ENCODE measurements at regions not wholly inside any gene's neighbourhood (a gene's known extent, or its start where the extent isn't known, plus 50 kb on each side); places are given as distances from the start of the nearest gene placed in this dataset.

- H3K36me3 ChIP-seq (ENCODE audit: control insufficient read depth, insufficient read depth, low read length): no peaks in the 10 kb centered on the region
- POLR2A ChIA-PET: no interaction called here
- CTCF ChIA-PET: interaction anchor here (0.6 to 1.6 kb wide), 3 partner anchors 18 to 628 kb away, joined by 3 to 4 read pairs (median 3); no protein-coding TSS in a partner anchor
- TF ChIP-seq CTCF (IDR thresholded peaks at IDR 0.05; ENCODE audit: insufficient read depth, low read depth, low read length): peak; percentile 43
- no peak for DNase-seq (ENCODE audit: low read depth)
- H3K27me3 ChIP-seq (ENCODE audit: control insufficient read depth, insufficient read depth, low read length): peaks cover 4% of the 10 kb centered on the region
- no peak overlapping the region for H3K4me3 ChIP-seq (ENCODE audit: low read depth, low read length)
Measured at GRCh38 chr2:163471947-163472346, 263.9 kb downstream of the FIGN start.

GRCh38 chr2:163469561-163469962 lies 266.2 kb downstream of the FIGN start:
- DNase-seq (ENCODE audit: low read depth): peak; percentile 11
- CTCF ChIA-PET: interaction anchor here (1.0 to 2.0 kb wide), 2 partner anchors 286 to 592 kb away, joined by 3 to 5 read pairs; no protein-coding TSS in a partner anchor
- no peak for TF ChIP-seq CTCF (IDR thresholded peaks at IDR 0.05; ENCODE audit: insufficient read depth, low read depth, low read length)
- peaks cover 14% of the 10 kb centered on the region for H3K27me3 ChIP-seq (ENCODE audit: control insufficient read depth, insufficient read depth, low read length)
- no peak overlapping the region for H3K4me3 ChIP-seq (ENCODE audit: low read depth, low read length)
- POLR2A ChIA-PET: no interaction called here
- no peaks in the 10 kb centered on the region for H3K36me3 ChIP-seq (ENCODE audit: control insufficient read depth, insufficient read depth, low read length)

GRCh38 chr2:163467251-163467630 lies 268.6 kb downstream of the FIGN start:
- ChIA-PET CTCF (no interaction called here), POLR2A (no interaction called here)
- no peaks in the 10 kb centered on the region for H3K36me3 ChIP-seq (ENCODE audit: control insufficient read depth, insufficient read depth, low read length)
- DNase-seq (ENCODE audit: low read depth): no peak
- H3K4me3 ChIP-seq (ENCODE audit: low read depth, low read length): no peak overlapping the region
- TF ChIP-seq CTCF (IDR thresholded peaks at IDR 0.05; ENCODE audit: insufficient read depth, low read depth, low read length): no peak
- peaks cover 14% of the 10 kb centered on the region for H3K27me3 ChIP-seq (ENCODE audit: control insufficient read depth, insufficient read depth, low read length)

GRCh38 chr2:163466331-163467250 lies 269.2 kb downstream of the FIGN start:
- Histone ChIP-seq H3K4me3 (ENCODE audit: low read depth, low read length) (no peak overlapping the region), H3K27me3 (ENCODE audit: control insufficient read depth, insufficient read depth, low read length) (peaks cover 14% of the 10 kb centered on the region), H3K36me3 (ENCODE audit: control insufficient read depth, insufficient read depth, low read length) (no peaks in the 10 kb centered on the region)
- TF ChIP-seq CTCF (IDR thresholded peaks at IDR 0.05; ENCODE audit: insufficient read depth, low read depth, low read length): no peak
- ChIA-PET POLR2A (no interaction called here), CTCF (interaction anchor here (1.0 kb wide), 1 partner anchor 21 kb away, joined by 3 read pairs; no protein-coding TSS in a partner anchor)
- no peak for DNase-seq (ENCODE audit: low read depth)

GRCh38 chr2:163465440-163465839 lies 270.4 kb downstream of the FIGN start:
- Histone ChIP-seq H3K36me3 (ENCODE audit: control insufficient read depth, insufficient read depth, low read length) (no peaks in the 10 kb centered on the region), H3K4me3 (ENCODE audit: low read depth, low read length) (no peak overlapping the region), H3K27me3 (ENCODE audit: control insufficient read depth, insufficient read depth, low read length) (peaks cover 14% of the 10 kb centered on the region)
- TF ChIP-seq CTCF (IDR thresholded peaks at IDR 0.05; ENCODE audit: insufficient read depth, low read depth, low read length): no peak
- POLR2A ChIA-PET: no interaction called here
- no peak for DNase-seq (ENCODE audit: low read depth)
- CTCF ChIA-PET: interaction anchor here (1.0 kb wide), 1 partner anchor 20 kb away, joined by 3 read pairs; no protein-coding TSS in a partner anchor
